Uterus (tissue), 3 donors: ENCODE measurements at regions not wholly inside any gene's neighbourhood (a gene's known extent, or its start where the extent isn't known, plus 50 kb on each side); places are given as distances from the start of the nearest gene placed in this dataset.

Experiments used
- DNase-seq, 2 donors: peaks; one replicate each; pipeline ENCODE4 v3.0.0-alpha.2; 2019 to 2020
- H3K27ac ChIP-seq, 2 donors: fragments of 200-600 bp; sonication (generic); 1 replicate in 1 of 2; 2 replicates in 1 of 2; pipeline ENCODE4 v1.5.1; 2016 to 2018
- H3K27me3 ChIP-seq, 2 donors: fragments of 200-600 bp; sonication (generic); one replicate each; pipeline ENCODE4 v1.5.1; 2018 to 2019; ENCODE audit warnings: control low read depth in 1 of 2
- H3K36me3 ChIP-seq, 2 donors: fragments of 200-600 bp; sonication (generic); one replicate each; pipeline ENCODE4 v1.5.1; 2019; ENCODE audit warnings: control low read depth in 1 of 2
- H3K4me1 ChIP-seq, 2 donors: fragments of 200-600 bp; sonication (generic); one replicate each; pipeline ENCODE4 v1.5.1; 2018 to 2019; ENCODE audit warnings: control low read depth in 1 of 2
- H3K4me3 ChIP-seq, 2 donors: fragments of 200-600 bp; sonication (generic); 1 replicate in 1 of 2; 2 replicates in 1 of 2; pipeline ENCODE4 v1.5.1; 2018 to 2019; ENCODE audit warnings: mild to moderate bottlenecking in 1 of 2
- H3K9me3 ChIP-seq, 2 donors: fragments of 200-600 bp; sonication (generic); one replicate each; pipeline ENCODE4 v1.5.1; 2019; ENCODE audit warnings: control low read depth in 1 of 2
- CTCF ChIP-seq, 4 experiments: fragments of 200-600 bp in 2 of 4; fragments of 450-650 bp in 2 of 4; sonication (generic) in 2 of 4; IDR thresholded peaks; one replicate each; pipeline ENCODE4 v1.5.1; 2016 to 2019; ENCODE audit warnings: antibody characterized with exemption in 4 of 4, mild to moderate bottlenecking in 2 of 4, moderate library complexity in 1 of 4
- POLR2A ChIP-seq, 2 donors: fragments of 450-650 bp; IDR thresholded peaks; one replicate each; pipeline ENCODE4 v1.6.1; 2016; ENCODE audit warnings: antibody characterized with exemption in 2 of 2, mild to moderate bottlenecking in 1 of 2, moderate library complexity in 1 of 2
- intact Hi-C: fragments of 100-400 bp; cut with DNase I; formaldehyde crosslinking; loops from one replicate; pipeline ENCODE4 v1.15.1; 2023; ENCODE audit warnings: low total_unique reads
- donor health status: DM: yes; HTN: yes; CAD: no.

GRCh38 chr3:8112587-8112986 is 389.0 kb upstream of the LMCD1 start:
- H3K9me3 ChIP-seq, result no peaks in the 10 kb centered on the region
- no peaks in the 10 kb centered on the region for H3K27me3 ChIP-seq
- no peak for DNase-seq
- no peak overlapping the region for H3K4me3 ChIP-seq
- no peaks in the 10 kb centered on the region for H3K36me3 ChIP-seq
- H3K27ac ChIP-seq, result no peak overlapping the region
- TF ChIP-seq CTCF (IDR thresholded peaks at IDR 0.05) (no peak), POLR2A (IDR thresholded peaks at IDR 0.05) (no peak)
- intact Hi-C loops, result no loop called here
- H3K4me1 ChIP-seq, result no peaks in the 10 kb centered on the region

- Histone ChIP-seq H3K4me1 (no peaks in the 10 kb centered on the region), H3K36me3 (no peaks in the 10 kb centered on the region), H3K27ac (no peak overlapping the region), H3K9me3 (no peaks in the 10 kb centered on the region), H3K4me3 (no peak overlapping the region), H3K27me3 (no peaks in the 10 kb centered on the region)
- TF ChIP-seq POLR2A (IDR thresholded peaks at IDR 0.05) (no peak), CTCF (IDR thresholded peaks at IDR 0.05) (no peak)
- DNase-seq, result no peak
- intact Hi-C loops, result no loop called here
Measured at GRCh38 chr3:8113626-8114025, 388.0 kb upstream of the LMCD1 start.

DNA sequence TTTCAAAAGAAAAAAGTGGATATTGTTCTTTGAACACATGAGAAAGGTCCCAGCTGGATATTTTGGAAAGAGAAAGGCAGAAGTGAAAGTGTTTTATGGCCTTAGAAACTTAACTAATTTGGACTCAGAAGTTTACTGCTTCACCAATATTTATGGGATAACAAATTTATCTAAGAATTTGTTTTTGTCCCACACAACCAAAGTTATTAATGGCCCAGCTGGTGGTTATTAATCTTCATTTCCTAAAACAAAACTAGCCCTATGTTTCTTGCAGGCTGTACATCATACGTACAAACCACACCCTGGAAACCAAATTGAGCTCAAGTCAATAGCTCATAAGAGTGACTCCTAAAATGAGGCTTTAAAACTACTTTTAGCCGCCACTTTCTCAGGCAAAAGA is 372.9 kb upstream of the LMCD1 start:
- no peaks in the 10 kb centered on the region for H3K9me3 ChIP-seq
- DNase-seq, result no peak
- no peaks in the 10 kb centered on the region for H3K27me3 ChIP-seq
- H3K4me1 ChIP-seq, result no peaks in the 10 kb centered on the region
- no peaks in the 10 kb centered on the region for H3K36me3 ChIP-seq
- no peak overlapping the region for H3K27ac ChIP-seq
- intact Hi-C loops, result no loop called here
- TF ChIP-seq POLR2A (IDR thresholded peaks at IDR 0.05) (no peak), CTCF (IDR thresholded peaks at IDR 0.05) (no peak)
- H3K4me3 ChIP-seq, result no peak overlapping the region

DNA sequence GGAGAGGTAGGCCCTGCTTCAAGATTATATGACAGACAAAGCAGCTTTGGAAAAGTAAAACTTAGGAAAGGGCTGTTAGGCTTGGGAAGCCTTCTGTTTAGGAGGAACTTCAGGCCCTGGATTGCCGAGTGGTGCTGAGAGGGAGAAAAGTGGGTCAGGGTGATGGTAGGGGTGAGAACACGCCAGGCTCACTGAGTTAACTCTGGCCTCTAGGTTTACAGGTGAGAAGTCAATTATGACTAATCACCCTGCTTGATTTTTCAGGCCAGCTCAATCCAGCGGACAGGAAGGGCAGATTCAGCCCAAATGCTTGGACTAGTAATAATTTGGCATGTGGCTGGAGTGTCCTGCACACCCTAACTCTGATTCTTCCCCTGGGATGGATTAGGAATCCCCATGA is 365.1 kb upstream of the LMCD1 start:
- no peaks in the 10 kb centered on the region for H3K4me1 ChIP-seq
- no peaks in the 10 kb centered on the region for H3K27me3 ChIP-seq
- no peak for DNase-seq
- no peak overlapping the region for H3K27ac ChIP-seq
- no peak overlapping the region for H3K4me3 ChIP-seq
- no peaks in the 10 kb centered on the region for H3K36me3 ChIP-seq
- H3K9me3 ChIP-seq, result no peaks in the 10 kb centered on the region
- intact Hi-C loops, result no loop called here
- TF ChIP-seq POLR2A (IDR thresholded peaks at IDR 0.05), result no peak
- no peak for TF ChIP-seq CTCF (IDR thresholded peaks at IDR 0.05)

- Histone ChIP-seq H3K27me3 (no peaks in the 10 kb centered on the region), H3K4me3 (no peak overlapping the region), H3K9me3 (no peaks in the 10 kb centered on the region), H3K36me3 (no peaks in the 10 kb centered on the region), H3K4me1 (no peaks in the 10 kb centered on the region), H3K27ac (no peak overlapping the region)
- intact Hi-C loops, result no loop called here
- no peak for DNase-seq
- TF ChIP-seq CTCF (IDR thresholded peaks at IDR 0.05), result no peak
- TF ChIP-seq POLR2A (IDR thresholded peaks at IDR 0.05), result no peak
Measured at GRCh38 chr3:8143186-8143585, 358.4 kb upstream of the LMCD1 start.
